GM12878 (cell line): ENCODE measurements at regions not wholly inside any gene's neighbourhood (a gene's known extent, or its start where the extent isn't known, plus 50 kb on each side); places are given as distances from the start of the nearest gene placed in this dataset.
"Not testable (repeated sequence)": the region's sequence is repeated elsewhere in the genome, so short reads cannot be mapped to it uniquely, and the experiment has no call there.

ENCODE experiments used
- ATAC-seq: fragments of 200-7000 bp; cut with Tn5 transposase; 3 replicates; pipeline ENCODE4 v1.9.1; 2020; ENCODE audit warnings: mild to moderate bottlenecking, moderate library complexity
- BruUV-seq: library from RNA; stranded (reverse); fragments of 400-500 nt; replicated peaks from 2 replicates; lab custom pipeline; 2021; lab: Mats Ljungman, UMichigan
- CTCF ChIA-PET: fragments of 300-600 bp; sonication (Branson Sonifier 250); formaldehyde crosslinking; extraction: SDS; loops from one replicate; lab custom pipeline; 2021; ENCODE audit warnings: inconsistent platforms; lab: Yijun Ruan, JAX
- POLR2A ChIA-PET: fragments of 350-600 bp; formaldehyde crosslinking; extraction: SDS; loops from one replicate; lab custom pipeline; 2021; ENCODE audit warnings: inconsistent platforms; lab: Charles Lee
- RAD21 ChIA-PET: fragments of 300-600 bp; sonication (Branson Sonifier 250); formaldehyde crosslinking; loops from one replicate; lab custom pipeline; 2023; ENCODE audit warnings: antibody characterized with exemption; ENCODE audit not compliant: unreplicated experiment; lab: Charles Lee
- SMC1A ChIA-PET: fragments of 300-600 bp; sonication (Branson Sonifier 250); formaldehyde crosslinking; loops from one replicate; lab custom pipeline; 2023; ENCODE audit not compliant: unreplicated experiment, uncharacterized antibody; lab: Charles Lee
- DNase-seq: peaks from one replicate; pipeline ENCODE4 v3.0.0-alpha.2; 2011; ENCODE audit warnings: low read depth, low spot score
- FAIRE-seq: peaks from 3 replicates; lab custom pipeline; 2011; peaks lifted over from hg19 to GRCh38; lab: Jason Lieb, UNC
- H2AFZ ChIP-seq: 2 replicates; pipeline ENCODE4 v1.6.0; 2011; ENCODE audit warnings: low read depth, low read length, control low read depth; ENCODE audit not compliant: control insufficient read depth
- H3K27ac ChIP-seq: 2 replicates; pipeline ENCODE4 v1.5.1; 2011; ENCODE audit warnings: control low read depth; ENCODE audit not compliant: control insufficient read depth, insufficient read depth
- H3K27me3 ChIP-seq, 2 experiments: replicated peaks in 1 of 2; 2 replicates each; pipeline versions ENCODE4 v1.6.0 to v1.6.1; 2011; ENCODE audit warnings: low read length in 1 of 2; ENCODE audit not compliant: control insufficient read depth in 2 of 2, insufficient read depth in 2 of 2
- H3K36me3 ChIP-seq, 2 experiments: 2 replicates each; pipeline ENCODE4 v1.5.1; 2011; ENCODE audit warnings: low read length in 1 of 2; ENCODE audit not compliant: control insufficient read depth in 2 of 2, insufficient read depth in 2 of 2
- H3K4me1 ChIP-seq: 2 replicates; pipeline ENCODE4 v1.6.1; 2011; ENCODE audit warnings: mild to moderate bottlenecking, low read length, moderate library complexity, mixed read lengths; ENCODE audit not compliant: control insufficient read depth, insufficient read depth
- H3K4me2 ChIP-seq: 2 replicates; pipeline ENCODE4 v1.6.0; 2011; ENCODE audit warnings: control low read depth; ENCODE audit not compliant: control insufficient read depth, insufficient read depth
- H3K4me3 ChIP-seq: fragments of 200-600 bp; sonication (generic); 2 replicates; pipeline ENCODE4 v1.5.1; 2016
- H3K79me2 ChIP-seq: 2 replicates; pipeline ENCODE4 v1.6.0; 2011; ENCODE audit warnings: low read length; ENCODE audit not compliant: control insufficient read depth, insufficient read depth
- H3K9ac ChIP-seq: 2 replicates; pipeline ENCODE4 v1.8.0; 2011; ENCODE audit warnings: low read length, control low read depth, mixed read lengths; ENCODE audit not compliant: control insufficient read depth, insufficient read depth
- H3K9me3 ChIP-seq: replicated peaks from 3 replicates; pipeline ENCODE4 v1.5.1; 2011; ENCODE audit warnings: mild to moderate bottlenecking, low read length; ENCODE audit not compliant: control insufficient read depth, insufficient read depth
- H4K20me1 ChIP-seq: 2 replicates; pipeline ENCODE4 v1.6.0; 2011; ENCODE audit not compliant: control insufficient read depth, insufficient read depth
- BMI1 ChIP-seq: fragments of 450-650 bp; IDR thresholded peaks from 2 replicates; pipeline ENCODE4 v1.6.1; 2016; ENCODE audit warnings: mild to moderate bottlenecking, moderate library complexity, borderline replicate concordance
- EZH2 ChIP-seq: IDR thresholded peaks from 2 replicates; pipeline ENCODE4 v1.6.1; 2012; ENCODE audit warnings: low read depth, mild to moderate bottlenecking, control low read depth, inconsistent platforms, low read length, borderline replicate concordance; ENCODE audit not compliant: control insufficient read depth
- WGBS: methylation state at CpG from one replicate; pipeline ENCODE4 v1.1.6; 2016; ENCODE audit warnings: low lambda C conversion rate; ENCODE audit not compliant: insufficient replicate concordance, insufficient coverage; ENCODE audit errors: missing lambda C conversion rate; 5-methylcytosine and 5-hydroxymethylcytosine counted together
- in situ Hi-C: fragments of 300-500 bp; cut with MboI; formaldehyde crosslinking; loops from 9 replicates; pipeline ENCODE4 v1.14.3; 2018; ENCODE audit warnings: mixed read lengths
- intact Hi-C: fragments of 100-400 bp; cut with micrococcal nuclease; formaldehyde crosslinking; loops from one replicate; pipeline ENCODE4 v1.14.2; 2022; ENCODE audit not compliant: unreplicated experiment

GRCh38 chr2:91478851-91479718 is 2787.6 kb downstream of the RPIA start:
- peak overlapping the region; percentile 34; the same call in 1 of the 2 replicates for H3K4me3 ChIP-seq
- RAD21 ChIA-PET, H3K4me1 ChIP-seq, CTCF ChIA-PET, SMC1A ChIA-PET, H3K36me3 ChIP-seq, H3K79me2 ChIP-seq, in situ Hi-C loops, H3K27me3 ChIP-seq, FAIRE-seq, H3K4me2 ChIP-seq, ATAC-seq, H3K9ac ChIP-seq, H2AFZ ChIP-seq, POLR2A ChIA-PET, H4K20me1 ChIP-seq, H3K27ac ChIP-seq, H3K9me3 ChIP-seq, intact Hi-C loops, BruUV-seq, DNase-seq: not testable (repeated sequence)
- 12% methylated on average over 50 of the region's 70 CpGs for WGBS
- TF ChIP-seq EZH2 (0 out of 2 replicates have a peak, but pooled peaks have one; percentile 34), BMI1 (0 out of 2 replicates have a peak, but pooled peaks have one; percentile 27)

GRCh38 chr2:91485226-91485625 is 2793.8 kb downstream of the RPIA start:
- H2AFZ ChIP-seq, FAIRE-seq, H3K4me1 ChIP-seq, RAD21 ChIA-PET, in situ Hi-C loops, H3K9me3 ChIP-seq, H3K4me2 ChIP-seq, H3K4me3 ChIP-seq, H3K9ac ChIP-seq, H4K20me1 ChIP-seq, POLR2A ChIA-PET, H3K79me2 ChIP-seq, CTCF ChIA-PET, intact Hi-C loops, BruUV-seq, ATAC-seq, H3K27ac ChIP-seq, DNase-seq, H3K36me3 ChIP-seq, SMC1A ChIA-PET, H3K27me3 ChIP-seq: not testable (repeated sequence)
- 10% methylated on average over 4 of the region's 4 CpGs for WGBS

GRCh38 chr2:91497129-91498064 is 2805.9 kb downstream of the RPIA start:
- H2AFZ ChIP-seq, intact Hi-C loops, RAD21 ChIA-PET, H3K4me3 ChIP-seq, in situ Hi-C loops, BruUV-seq, H3K4me1 ChIP-seq, H3K9ac ChIP-seq, H3K79me2 ChIP-seq, SMC1A ChIA-PET, POLR2A ChIA-PET, CTCF ChIA-PET, DNase-seq, H3K4me2 ChIP-seq, H3K36me3 ChIP-seq, ATAC-seq, H3K9me3 ChIP-seq, FAIRE-seq, H3K27me3 ChIP-seq, H3K27ac ChIP-seq, H4K20me1 ChIP-seq: not testable (repeated sequence)
- 50% methylated on average over 11 of the region's 18 CpGs for WGBS
